K562 (cell line): ENCODE measurements at regions not wholly inside any gene's neighbourhood (a gene's known extent, or its start where the extent isn't known, plus 50 kb on each side); places are given as distances from the start of the nearest gene placed in this dataset.
"Not testable (repeated sequence)": the region's sequence is repeated elsewhere in the genome, so short reads cannot be mapped to it uniquely, and the experiment has no call there.

Source experiments
- ATAC-seq: fragments of 200-7000 bp; cut with Tn5 transposase; 3 replicates; pipeline ENCODE4 v1.9.1; 2020; ENCODE audit warnings: moderate library complexity
- BruUV-seq: library from RNA; stranded (reverse); fragments of 400-500 nt; replicated peaks from 2 replicates; lab custom pipeline; 2021; lab: Mats Ljungman, UMichigan
- CTCF ChIA-PET: fragments of 300-600 bp; formaldehyde crosslinking; extraction: SDS; loops from one replicate; lab custom pipeline; 2021; ENCODE audit warnings: low intra/inter-chr PET ratio; lab: Yijun Ruan, JAX
- POLR2A ChIA-PET: fragments of 300-600, 350-650 bp; sonication (Branson Sonifier 250); formaldehyde crosslinking; extraction: SDS; loops from one replicate; lab custom pipeline; 2021; ENCODE audit warnings: antibody characterized with exemption, inconsistent platforms; lab: Yijun Ruan, JAX
- DNase-seq, 4 experiments: peaks; one replicate each; pipeline versions ENCODE4 v3.0.0 to v3.0.0-alpha.2; 2011 to 2018; ENCODE audit warnings: low spot score in 3 of 4, mixed read lengths in 3 of 4; ENCODE audit errors: extremely low read depth in 1 of 4
- FAIRE-seq: peaks from 2 replicates; lab custom pipeline; 2011; peaks lifted over from hg19 to GRCh38; lab: Jason Lieb, UNC
- H2AFZ ChIP-seq: 2 replicates; pipeline ENCODE4 v1.6.0; 2011; ENCODE audit warnings: low read depth, low read length, control low read depth, inconsistent platforms
- H3K27ac ChIP-seq: fragments of 200-600 bp; 3 replicates; pipeline ENCODE4 v1.8.0; 2011; ENCODE audit warnings: low read depth, mild to moderate bottlenecking, control low read depth, inconsistent platforms, low read length, moderate library complexity, mixed read lengths; ENCODE audit errors: extremely low read depth
- H3K27me3 ChIP-seq, 2 experiments: fragments of 300-600 bp in 1 of 2; 2 replicates in 1 of 2; 3 replicates in 1 of 2; pipeline versions ENCODE4 v1.6.0 to v1.8.0; 2011; ENCODE audit warnings: inconsistent platforms in 2 of 2, low read length in 2 of 2, mild to moderate bottlenecking in 1 of 2, mixed read lengths in 1 of 2, moderate library complexity in 1 of 2; ENCODE audit not compliant: control insufficient read depth in 2 of 2, insufficient read depth in 2 of 2
- H3K36me3 ChIP-seq: fragments of 300-600 bp; 3 replicates; pipeline ENCODE4 v1.8.0; 2011; ENCODE audit warnings: mild to moderate bottlenecking, low read length, inconsistent platforms; ENCODE audit not compliant: control insufficient read depth, insufficient read depth
- H3K4me1 ChIP-seq, 2 experiments: fragments of 200-600 bp in 1 of 2; replicated peaks in 1 of 2; 2 replicates in 1 of 2; 3 replicates in 1 of 2; pipeline versions ENCODE4 v1.5.1 to v1.8.0; 2011; ENCODE audit warnings: inconsistent platforms in 2 of 2, low read length in 2 of 2, mild to moderate bottlenecking in 1 of 2, mixed read lengths in 1 of 2, moderate library complexity in 1 of 2; ENCODE audit not compliant: control insufficient read depth in 2 of 2, insufficient read depth in 2 of 2
- H3K4me2 ChIP-seq: 2 replicates; pipeline ENCODE4 v1.6.1; 2011; ENCODE audit warnings: low read length, control low read depth, inconsistent platforms, mixed read lengths; ENCODE audit not compliant: insufficient read depth
- H3K4me3 ChIP-seq: fragments of 200-600 bp; sonication (generic), shearing (Covaris generic); 2 replicates; pipeline ENCODE4 v1.5.1; 2016; ENCODE audit warnings: control low read depth, inconsistent platforms
- H3K79me2 ChIP-seq: fragments of 200-600 bp; 3 replicates; pipeline ENCODE4 v1.8.0; 2011; ENCODE audit warnings: low read length, inconsistent platforms; ENCODE audit not compliant: control insufficient read depth, insufficient read depth
- H3K9ac ChIP-seq, 2 experiments: 2 replicates each; pipeline versions ENCODE4 v1.6.0 to v1.6.1; 2011; ENCODE audit warnings: low read depth in 2 of 2, low read length in 2 of 2, control low read depth in 1 of 2, inconsistent platforms in 1 of 2, mild to moderate bottlenecking in 1 of 2, mixed read lengths in 1 of 2; ENCODE audit not compliant: insufficient read depth in 1 of 2
- H3K9me1 ChIP-seq: one replicate; pipeline ENCODE4 v1.6.0; 2011; ENCODE audit warnings: inconsistent platforms, mild to moderate bottlenecking, low read length, moderate library complexity; ENCODE audit not compliant: control insufficient read depth, insufficient read depth
- H3K9me3 ChIP-seq: replicated peaks from 2 replicates; pipeline ENCODE4 v1.5.1; 2011; ENCODE audit warnings: low read depth, low read length, inconsistent platforms; ENCODE audit not compliant: control insufficient read depth, insufficient read depth
- H4K20me1 ChIP-seq: replicated peaks from 2 replicates; pipeline ENCODE4 v1.6.1; 2011; ENCODE audit warnings: low read length, inconsistent platforms, mixed read lengths; ENCODE audit not compliant: control insufficient read depth, insufficient read depth
- HMBOX1 ChIP-seq: sonication (generic); IDR thresholded peaks from 2 replicates; pipeline ENCODE4 v1.6.1; 2016
- SIN3B ChIP-seq: fragments of 450-650 bp; IDR thresholded peaks from 2 replicates; pipeline ENCODE4 v1.6.1; 2017; ENCODE audit warnings: low read depth, mild to moderate bottlenecking, moderate library complexity
- WGBS: fragments of 100-300 bp; shearing (Covaris generic); methylation state at CpG from one replicate; pipeline ENCODE4 v1.1.6; 2016; ENCODE audit warnings: low coverage, mixed read lengths; ENCODE audit not compliant: insufficient coverage; ENCODE audit errors: missing lambda C conversion rate; 5-methylcytosine and 5-hydroxymethylcytosine counted together
- in situ Hi-C: fragments of 300-500 bp; cut with MboI; formaldehyde crosslinking; loops from 4 replicates; pipeline ENCODE4 v1.15.0; 2018; ENCODE audit warnings: inconsistent platforms, mixed read lengths
- intact Hi-C: fragments of 100-400 bp; cut with micrococcal nuclease; formaldehyde crosslinking; loops from 2 replicates; pipeline ENCODE4 v1.14.2; 2022

GRCh38 chr22:42184852-42185251 lies 54.2 kb upstream of the CYP2D6 start:
- Histone ChIP-seq H3K4me1 (peaks cover 10 to 28% of the 10 kb centered on the region in 2 experiments; a peak in 4 of 5 replicates), H3K4me3 (no peak overlapping the region), H3K9ac (no peak overlapping the region), H3K27ac (no peak overlapping the region), H3K4me2 (no peak overlapping the region), H2AFZ (no peak overlapping the region), H3K36me3 (peaks cover 3% of the 10 kb centered on the region; the same call in 2 of the 3 replicates), H3K9me1 (no peaks in the 10 kb centered on the region), H3K79me2 (peaks cover 61% of the 10 kb centered on the region), H3K9me3 (no peaks in the 10 kb centered on the region), H3K27me3 (no peaks in the 10 kb centered on the region), H4K20me1 (peaks cover 15% of the 10 kb centered on the region)
- CTCF ChIA-PET = no interaction called here
- DNase-seq (peak in 2 of 4 experiments; percentile 17 to 25), ATAC-seq (peak; percentile 44; the same call in 1 of the 3 replicates), FAIRE-seq (peak; percentile 80)
- BruUV-seq = no TSS peak
- in situ Hi-C loops (no loop called here), intact Hi-C loops (loop anchor here (5.0 kb wide), 1 partner anchor 77 kb away; no protein-coding TSS in a partner anchor)
- POLR2A ChIA-PET = no interaction called here
- TF ChIP-seq HMBOX1 (0 out of 2 replicates have a peak, but pooled peaks have one; percentile 36), SIN3B (no peak)
- 27% methylated on average over 4 of the region's 4 CpGs for WGBS

- H2AFZ ChIP-seq, intact Hi-C loops, ATAC-seq, H3K27me3 ChIP-seq, H3K4me2 ChIP-seq, BruUV-seq, H3K9me3 ChIP-seq, CTCF ChIA-PET, H3K9me1 ChIP-seq, FAIRE-seq, POLR2A ChIA-PET, H3K9ac ChIP-seq, in situ Hi-C loops, H3K4me3 ChIP-seq, H3K27ac ChIP-seq, DNase-seq: not testable (repeated sequence)
- H3K79me2 ChIP-seq = peaks cover 63% of the 10 kb centered on the region
- H3K4me1 ChIP-seq = peaks cover 18 to 33% of the 10 kb centered on the region in 2 experiments; a peak in 4 of 5 replicates
- peaks cover 10% of the 10 kb centered on the region for H4K20me1 ChIP-seq
- peaks cover 14% of the 10 kb centered on the region for H3K36me3 ChIP-seq
- WGBS = 90% methylated on average over 9 of the region's 11 CpGs
These were observed 53.0 kb upstream of the CYP2D6 start for GRCh38 chr22:42183461-42184059.
